HG03432 (cell line): ENCODE measurements at regions not wholly inside any gene's neighbourhood (a gene's known extent, or its start where the extent isn't known, plus 50 kb on each side); places are given as distances from the start of the nearest gene placed in this dataset.
"Not testable (repeated sequence)": the region's sequence is repeated elsewhere in the genome, so short reads cannot be mapped to it uniquely, and the experiment has no call there.

Experiments
- ATAC-seq: cut with Tn5 transposase; IDR thresholded peaks from one replicate; pipeline ENCODE4 v1.9.1; 2021; ENCODE audit warnings: mild to moderate bottlenecking, moderate library complexity; ENCODE audit not compliant: unreplicated experiment

DNA sequence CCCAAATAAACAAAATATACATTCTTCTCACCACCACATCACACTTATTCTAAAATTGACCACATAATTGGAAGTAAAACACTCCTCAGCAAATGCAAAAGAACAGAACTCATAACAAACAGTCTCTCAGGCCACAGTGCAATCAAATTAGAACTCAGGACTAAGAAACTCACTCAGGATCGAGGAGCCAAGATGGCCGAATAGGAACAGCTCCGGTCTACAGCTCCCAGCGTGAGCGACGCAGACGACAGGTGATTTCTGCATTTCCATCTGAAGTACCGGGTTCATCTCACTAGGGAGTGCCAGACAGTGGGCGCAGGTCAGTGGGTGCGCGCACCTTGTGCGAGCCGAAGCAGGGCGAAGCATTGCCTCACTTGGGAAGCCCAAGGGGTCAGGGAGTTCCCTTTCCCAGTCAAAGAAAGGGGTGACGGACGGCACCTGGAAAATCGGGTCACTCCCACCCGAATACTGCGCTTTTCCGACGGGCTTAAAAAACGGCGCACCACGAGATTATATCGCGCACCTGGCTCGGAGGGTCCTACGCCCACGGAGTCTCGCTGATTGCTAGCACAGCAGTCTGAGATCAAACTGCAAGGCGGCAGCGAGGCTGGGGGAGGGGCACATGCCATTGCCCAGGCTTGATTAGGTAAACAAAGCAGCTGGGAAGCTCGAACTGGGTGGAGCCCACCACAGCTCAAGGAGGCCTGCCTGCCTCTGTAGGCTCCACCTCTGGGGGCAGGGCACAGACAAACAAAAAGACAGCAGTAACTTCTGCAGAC lies 183.2 kb downstream of the ETV1 start:
- not testable (repeated sequence) for ATAC-seq

GRCh38 chr7:13817230-13817629 lies 172.2 kb downstream of the ETV1 start:
- not testable (repeated sequence) for ATAC-seq

DNA sequence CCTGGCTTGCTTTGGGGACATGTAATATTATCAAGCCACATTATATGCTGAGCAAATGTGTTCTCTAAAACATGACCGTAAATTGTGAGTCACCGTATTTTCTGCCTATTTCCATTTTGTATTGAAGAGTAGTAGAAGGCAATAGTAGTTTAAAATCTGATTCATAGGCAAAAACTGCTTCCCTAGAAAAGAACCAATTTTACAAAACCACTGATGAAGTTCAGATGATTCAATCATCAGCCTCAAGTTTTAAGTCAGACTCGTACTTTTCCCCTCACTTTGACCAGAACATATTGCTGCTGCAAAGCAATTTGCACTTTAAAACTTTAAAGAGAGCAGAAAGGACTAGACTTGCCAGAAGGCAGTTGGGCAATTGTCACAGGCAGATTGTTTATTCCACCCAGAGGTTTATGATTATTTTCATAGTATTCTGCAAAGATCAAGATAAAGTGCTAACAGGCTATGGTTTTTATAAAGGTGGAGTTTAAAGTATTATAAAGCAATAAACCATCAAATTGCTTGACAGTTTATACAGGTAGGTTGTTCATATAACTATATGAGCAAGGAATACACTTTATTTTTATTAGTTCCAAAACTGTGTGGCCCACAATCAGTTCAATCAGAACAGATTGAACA lies 168.2 kb downstream of the ETV1 start:
- ATAC-seq = no peak

- ATAC-seq = no peak
Observed at GRCh38 chr7:13822678-13823077, 166.8 kb downstream of the ETV1 start.

DNA sequence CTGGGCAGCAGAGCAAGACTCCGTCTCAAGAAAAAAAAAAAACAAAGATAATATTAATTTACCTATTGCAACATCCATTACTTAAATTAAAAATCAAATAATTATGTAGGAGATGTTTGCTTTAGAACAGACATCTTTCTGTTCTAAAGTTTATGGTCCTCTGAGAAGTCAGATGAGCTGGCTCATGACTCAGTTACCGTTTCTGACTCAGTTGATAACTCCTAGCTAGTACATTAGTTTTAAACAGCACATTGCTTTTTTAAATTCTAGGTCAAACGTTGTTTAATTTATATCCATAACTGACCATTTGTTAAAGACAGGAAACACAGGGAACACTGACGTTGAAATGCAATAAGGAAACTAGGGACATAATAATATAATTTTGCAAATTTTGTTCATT lies 162.7 kb downstream of the ETV1 start:
- ATAC-seq = no peak

DNA sequence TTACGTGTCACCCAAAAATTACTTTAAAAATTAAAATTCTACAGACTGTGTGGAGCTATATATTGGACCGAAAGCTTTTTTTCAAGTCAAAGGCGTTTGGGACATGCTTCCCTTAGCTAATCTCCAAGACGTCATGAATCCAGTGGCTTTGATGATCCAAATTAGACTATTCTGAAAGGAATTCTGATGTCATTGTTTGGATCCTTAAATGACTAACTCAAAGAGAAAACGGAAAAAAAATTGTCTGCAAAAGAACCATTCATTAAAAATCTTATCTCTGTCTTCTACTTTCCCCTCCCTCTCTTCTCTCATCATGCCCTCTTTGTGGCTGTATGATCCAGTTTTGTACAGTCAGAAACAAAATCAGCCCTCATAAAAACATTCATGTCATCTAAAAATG lies 161.8 kb downstream of the ETV1 start:
- no peak for ATAC-seq

- ATAC-seq = no peak
Observed at GRCh38 chr7:13829231-13829630, 160.2 kb downstream of the ETV1 start.

DNA sequence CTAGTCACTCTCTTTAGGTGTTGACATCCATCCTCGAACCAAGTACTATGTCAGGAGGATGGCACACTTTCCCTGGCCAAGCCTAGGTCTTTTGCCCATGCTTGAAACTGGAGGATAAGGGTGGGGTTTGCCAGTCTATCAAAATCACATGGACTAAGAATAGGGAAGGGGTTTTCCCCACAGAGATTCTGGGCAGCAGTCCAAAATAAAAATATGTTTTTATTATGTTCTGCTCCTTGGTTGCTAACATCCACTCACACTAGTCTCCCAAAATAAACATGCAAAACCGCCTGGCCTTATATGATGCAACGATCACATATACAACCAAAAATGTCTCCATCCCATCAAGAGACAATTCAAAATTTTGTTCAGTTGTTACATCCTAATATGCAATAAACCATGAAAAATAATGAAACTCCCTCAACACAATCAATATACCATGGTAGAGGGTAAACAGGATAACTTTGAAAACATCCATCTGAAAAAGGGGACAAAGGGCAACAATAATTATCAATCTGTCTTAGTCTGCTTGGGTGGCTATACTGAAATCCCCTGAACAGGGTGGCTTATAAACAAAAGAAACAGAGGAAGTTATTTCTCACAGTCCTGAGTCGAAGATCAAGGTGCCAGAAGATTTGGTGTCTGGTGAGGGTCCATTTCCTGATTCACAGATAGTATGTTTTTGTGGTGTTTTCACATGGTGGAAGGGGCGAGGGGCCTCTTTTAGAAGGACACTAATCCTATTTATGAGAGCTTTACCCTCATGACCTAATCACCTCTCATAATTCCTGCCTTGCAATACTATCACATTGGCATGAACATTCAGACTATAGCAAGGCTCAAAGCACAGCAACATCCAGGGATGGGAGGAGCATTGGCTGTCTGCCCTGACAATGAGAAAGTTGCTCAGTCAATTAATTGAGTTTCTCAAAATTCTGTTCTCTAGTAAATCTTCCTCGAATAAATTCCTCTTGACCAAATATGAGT lies 159.3 kb downstream of the ETV1 start:
- ATAC-seq = no peak

GRCh38 chr7:13832346-13832745 lies 157.1 kb downstream of the ETV1 start:
- ATAC-seq = no peak

DNA sequence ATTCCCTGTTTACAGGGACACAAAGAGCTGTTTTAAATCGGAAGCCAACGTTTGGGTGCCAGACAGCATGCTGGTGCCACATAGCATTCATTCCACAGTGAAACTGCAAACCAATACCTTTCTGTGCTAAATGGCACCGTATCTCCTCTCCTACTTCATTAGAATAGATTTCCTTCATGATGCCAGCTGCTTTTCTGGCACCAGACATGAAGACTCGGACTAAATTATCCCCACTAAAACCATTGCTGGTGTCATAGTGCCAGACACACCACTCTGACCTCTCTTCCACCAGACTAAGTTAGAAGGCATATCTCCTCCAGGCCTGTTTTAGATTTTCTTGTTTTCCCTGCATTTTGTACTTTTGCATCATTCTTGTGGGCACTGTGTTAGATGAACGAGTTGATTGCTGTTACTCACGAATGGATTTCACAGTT lies 155.1 kb downstream of the ETV1 start:
- no peak for ATAC-seq

DNA sequence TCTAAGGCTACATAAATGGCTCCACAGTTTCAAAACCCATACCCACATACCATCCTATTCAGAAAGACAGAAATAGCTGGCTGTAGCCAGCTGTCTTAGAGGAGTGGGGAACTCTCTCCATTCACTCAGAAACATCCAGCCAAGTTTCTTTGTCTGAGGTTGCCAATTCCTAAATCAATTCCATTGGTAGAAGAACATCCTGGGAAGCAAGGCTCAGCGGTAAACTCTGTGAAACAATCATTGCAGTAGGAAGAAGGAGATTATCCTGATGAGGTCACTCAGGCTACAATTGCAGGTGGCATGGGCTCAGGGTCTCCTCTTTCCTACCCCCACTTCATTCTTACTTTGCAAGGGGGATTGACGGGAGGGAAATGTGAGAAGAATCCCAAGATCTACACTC lies 154.0 kb downstream of the ETV1 start:
- ATAC-seq = no peak

DNA sequence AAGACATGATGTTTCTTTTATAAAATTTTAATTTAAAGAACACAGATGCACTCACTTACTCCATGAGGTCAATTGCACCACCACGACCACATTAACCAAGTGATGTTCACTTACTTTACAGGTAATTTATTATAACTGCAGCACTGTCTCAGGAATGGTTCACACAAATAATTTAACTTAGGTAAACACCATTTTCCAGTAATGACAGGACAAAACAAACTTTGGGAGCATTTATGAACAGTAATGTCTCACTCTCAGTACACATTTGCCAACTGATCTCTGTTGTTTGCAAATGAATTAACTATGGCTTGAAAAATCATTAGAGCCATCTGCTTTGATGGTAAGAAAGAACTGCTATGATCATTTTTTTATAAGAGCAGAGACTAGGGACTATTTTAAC lies 150.4 kb downstream of the ETV1 start:
- no peak for ATAC-seq
